Testis (tissue), 2 donors: ENCODE measurements at regions not wholly inside any gene's neighbourhood (a gene's known extent, or its start where the extent isn't known, plus 50 kb on each side); places are given as distances from the start of the nearest gene placed in this dataset.
"Not testable (repeated sequence)": the region's sequence is repeated elsewhere in the genome, so short reads cannot be mapped to it uniquely, and the experiment has no call there.

Experiments
- DNase-seq: peaks from one replicate; pipeline ENCODE4 v3.0.0-alpha.2; 2019
- H3K27ac ChIP-seq, 2 donors: fragments of 200-600 bp; sonication (generic); one replicate each; pipeline ENCODE4 v1.5.1; 2019
- H3K27me3 ChIP-seq: fragments of 200-600 bp; sonication (generic); one replicate; pipeline ENCODE4 v1.5.1; 2019
- H3K36me3 ChIP-seq: fragments of 200-600 bp; sonication (generic); one replicate; pipeline ENCODE4 v1.5.1; 2017; ENCODE audit warnings: low read depth; ENCODE audit errors: missing control alignments
- H3K4me1 ChIP-seq: fragments of 200-600 bp; sonication (generic); one replicate; pipeline ENCODE4 v1.5.1; 2019
- H3K4me3 ChIP-seq, 2 donors: fragments of 200-600 bp; sonication (generic); one replicate each; pipeline ENCODE4 v1.5.1; 2017 to 2019
- H3K9me3 ChIP-seq: fragments of 200-600 bp; sonication (generic); one replicate; pipeline ENCODE4 v1.5.1; 2017
- POLR2A ChIP-seq: fragments of 450-650 bp; IDR thresholded peaks from one replicate; pipeline ENCODE4 v1.6.1; 2017; ENCODE audit warnings: antibody characterized with exemption, mild to moderate bottlenecking, moderate library complexity
- WGBS, 2 donors: methylation state at CpG; one replicate each; pipeline ENCODE4 v1.1.5; 2018; 5-methylcytosine and 5-hydroxymethylcytosine counted together
- intact Hi-C: fragments of 100-400 bp; cut with DNase I; formaldehyde crosslinking; loops from one replicate; pipeline ENCODE4 v1.15.1; 2023; ENCODE audit warnings: low total_unique reads
- TF ChIP-seq, protein P1 (sequence below), 3 experiments: fragments of 450-650 bp in 2 of 3; fragments of 200-600 bp in 1 of 3; sonication (generic) in 1 of 3; IDR thresholded peaks; one replicate each; pipeline ENCODE4 v1.5.1; 2016 to 2019; ENCODE audit warnings: antibody characterized with exemption in 3 of 3, mild to moderate bottlenecking in 2 of 3, moderate library complexity in 1 of 3

- intact Hi-C loops: no loop called here
- 85 to 92% methylated on average over 5 of the region's 5 CpGs for WGBS, 2 donors
- TF ChIP-seq, protein P1, sequence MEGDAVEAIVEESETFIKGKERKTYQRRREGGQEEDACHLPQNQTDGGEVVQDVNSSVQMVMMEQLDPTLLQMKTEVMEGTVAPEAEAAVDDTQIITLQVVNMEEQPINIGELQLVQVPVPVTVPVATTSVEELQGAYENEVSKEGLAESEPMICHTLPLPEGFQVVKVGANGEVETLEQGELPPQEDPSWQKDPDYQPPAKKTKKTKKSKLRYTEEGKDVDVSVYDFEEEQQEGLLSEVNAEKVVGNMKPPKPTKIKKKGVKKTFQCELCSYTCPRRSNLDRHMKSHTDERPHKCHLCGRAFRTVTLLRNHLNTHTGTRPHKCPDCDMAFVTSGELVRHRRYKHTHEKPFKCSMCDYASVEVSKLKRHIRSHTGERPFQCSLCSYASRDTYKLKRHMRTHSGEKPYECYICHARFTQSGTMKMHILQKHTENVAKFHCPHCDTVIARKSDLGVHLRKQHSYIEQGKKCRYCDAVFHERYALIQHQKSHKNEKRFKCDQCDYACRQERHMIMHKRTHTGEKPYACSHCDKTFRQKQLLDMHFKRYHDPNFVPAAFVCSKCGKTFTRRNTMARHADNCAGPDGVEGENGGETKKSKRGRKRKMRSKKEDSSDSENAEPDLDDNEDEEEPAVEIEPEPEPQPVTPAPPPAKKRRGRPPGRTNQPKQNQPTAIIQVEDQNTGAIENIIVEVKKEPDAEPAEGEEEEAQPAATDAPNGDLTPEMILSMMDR (IDR thresholded peaks at IDR 0.05): no peak
- TF ChIP-seq POLR2A: no peak
- no peaks in the 10 kb centered on the region for H3K9me3 ChIP-seq
- DNase-seq: no peak
- no peak overlapping the region for H3K27ac ChIP-seq
- no peak overlapping the region for H3K4me3 ChIP-seq
- no peaks in the 10 kb centered on the region for H3K27me3 ChIP-seq
- no peaks in the 10 kb centered on the region for H3K4me1 ChIP-seq
- no peaks in the 10 kb centered on the region for H3K36me3 ChIP-seq
These were observed 207.0 kb upstream of the HAAO start for GRCh38 chr2:42999391-42999841.

DNA sequence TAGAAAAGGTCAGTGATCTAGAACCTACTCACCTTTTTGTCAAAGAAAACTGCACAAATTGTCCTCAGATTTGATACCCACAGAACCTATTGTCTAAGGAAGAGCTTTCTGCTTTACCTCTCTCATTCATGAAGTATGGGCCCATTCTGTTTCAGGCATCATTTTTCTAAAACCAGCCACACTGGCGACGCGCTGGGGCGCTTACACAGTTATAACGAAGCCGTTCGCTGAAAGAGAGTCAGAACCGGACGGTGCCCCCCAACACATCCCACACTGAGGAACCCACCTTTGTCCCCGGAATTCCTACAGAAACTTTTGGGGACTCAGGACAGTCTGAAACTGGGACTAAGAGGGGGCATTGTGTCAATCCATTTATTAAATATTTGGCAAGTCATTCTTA, 206.3 kb upstream of the HAAO start:
- intact Hi-C loops: no loop called here
- Histone ChIP-seq H3K9me3 (no peaks in the 10 kb centered on the region), H3K36me3 (no peaks in the 10 kb centered on the region), H3K27ac (no peak overlapping the region), H3K4me1 (no peaks in the 10 kb centered on the region), H3K27me3 (no peaks in the 10 kb centered on the region), H3K4me3 (no peak overlapping the region)
- DNase-seq: no peak
- 90% methylated on average over 10 of the region's 10 CpGs for WGBS, 2 donors
- no peak for TF ChIP-seq POLR2A
- TF ChIP-seq, protein P1 (IDR thresholded peaks at IDR 0.05): no peak

DNA sequence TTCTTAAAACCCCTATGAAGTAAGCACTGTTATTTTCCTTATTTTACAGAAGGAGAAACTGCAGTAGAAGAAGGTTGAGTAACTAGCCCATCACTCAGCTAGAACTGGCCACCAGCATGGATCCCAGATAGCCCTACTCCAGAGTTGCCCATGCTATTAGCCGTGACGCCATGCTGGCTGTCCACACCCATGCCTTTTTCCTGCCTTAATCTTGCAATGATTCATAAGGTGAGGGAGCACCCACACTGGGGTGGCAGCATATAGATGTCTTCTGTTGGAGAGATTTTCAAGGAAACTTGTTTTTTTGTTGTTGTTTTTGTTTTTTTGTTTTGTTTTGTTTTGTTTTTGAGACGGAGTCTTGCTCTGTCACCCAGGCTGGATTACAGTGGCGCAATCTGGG, 204.1 kb upstream of the HAAO start:
- no peak for TF ChIP-seq POLR2A
- TF ChIP-seq, protein P1 (IDR thresholded peaks at IDR 0.05): no peak
- H3K36me3 ChIP-seq: no peaks in the 10 kb centered on the region
- H3K9me3 ChIP-seq: no peaks in the 10 kb centered on the region
- DNase-seq: no peak
- H3K4me3 ChIP-seq: no peak overlapping the region
- WGBS, 2 donors: 88 to 92% methylated on average over 4 of the region's 4 CpGs
- no peaks in the 10 kb centered on the region for H3K4me1 ChIP-seq
- no peak overlapping the region for H3K27ac ChIP-seq
- no peaks in the 10 kb centered on the region for H3K27me3 ChIP-seq
- intact Hi-C loops: no loop called here

- no peak overlapping the region for H3K4me3 ChIP-seq
- H3K27me3 ChIP-seq: no peaks in the 10 kb centered on the region
- H3K27ac ChIP-seq: no peak overlapping the region
- no peak for DNase-seq
- H3K4me1 ChIP-seq: no peaks in the 10 kb centered on the region
- TF ChIP-seq POLR2A: no peak
- TF ChIP-seq, protein P1 (IDR thresholded peaks at IDR 0.05): no peak
- no peaks in the 10 kb centered on the region for H3K9me3 ChIP-seq
- WGBS, 2 donors: 94 to 100% methylated on average over 1 of the region's 1 CpG
- intact Hi-C loops: no loop called here
- H3K36me3 ChIP-seq: no peaks in the 10 kb centered on the region
These were observed 203.5 kb upstream of the HAAO start for GRCh38 chr2:42995752-42996422.

- DNase-seq, H3K4me3 ChIP-seq, H3K9me3 ChIP-seq, H3K4me1 ChIP-seq, H3K27ac ChIP-seq, H3K36me3 ChIP-seq, intact Hi-C loops, H3K27me3 ChIP-seq: not testable (repeated sequence)
- WGBS, 2 donors: 87 to 88% methylated on average over 28 to 32 of the region's 37 CpGs
These were observed 197.1 kb upstream of the HAAO start for GRCh38 chr2:42989283-42990081.

- H3K9me3 ChIP-seq: not testable (repeated sequence)
- WGBS, 2 donors: 78 to 85% methylated on average over 4 of the region's 4 CpGs
These were observed 195.7 kb upstream of the HAAO start for GRCh38 chr2:42988055-42988454.

More at GRCh38 chr2:42988055-42988454, 195.7 kb upstream of the HAAO start:
- H3K27me3 ChIP-seq, DNase-seq, intact Hi-C loops, H3K27ac ChIP-seq, H3K36me3 ChIP-seq, H3K4me1 ChIP-seq, H3K4me3 ChIP-seq: not testable (repeated sequence)
